Progenitor cell of endocrine pancreas (in vitro differentiated cells): ENCODE measurements at regions not wholly inside any gene's neighbourhood (a gene's known extent, or its start where the extent isn't known, plus 50 kb on each side); places are given as distances from the start of the nearest gene placed in this dataset.

ENCODE experiments used
- DNase-seq: peaks from one replicate; pipeline ENCODE4 v3.0.0; 2021; ENCODE audit warnings: low spot score; ENCODE audit not compliant: unreplicated experiment
- H3K27ac Mint-ChIP-seq: 2 replicates; pipeline ENCODE4 v1.8.0; 2021; ENCODE audit warnings: mild to moderate bottlenecking, moderate library complexity, mixed read lengths
- H3K27me3 Mint-ChIP-seq: 2 replicates; pipeline ENCODE4 v1.8.0; 2021; ENCODE audit warnings: mixed read lengths
- H3K36me3 Mint-ChIP-seq: 2 replicates; pipeline ENCODE4 v1.8.0; 2022; ENCODE audit warnings: mixed read lengths; ENCODE audit not compliant: insufficient read depth
- H3K4me1 Mint-ChIP-seq: 2 replicates; pipeline ENCODE4 v1.8.0; 2021; ENCODE audit warnings: low read depth, mixed read lengths
- H3K4me3 Mint-ChIP-seq: 2 replicates; pipeline ENCODE4 v1.8.0; 2021; ENCODE audit warnings: low read depth, mild to moderate bottlenecking, moderate library complexity, mixed read lengths
- H3K9me3 Mint-ChIP-seq: 2 replicates; pipeline ENCODE4 v1.8.0; 2021; ENCODE audit warnings: low read depth, mixed read lengths
- CTCF ChIP-seq: fragments of 200-600 bp; sonication (generic); IDR thresholded peaks from one replicate; pipeline ENCODE4 v1.5.0; 2021; ENCODE audit warnings: antibody characterized with exemption, mild to moderate bottlenecking; ENCODE audit not compliant: unreplicated experiment

- no peak for DNase-seq
- Mint-ChIP-seq H3K27ac (no peak overlapping the region), H3K4me3 (no peak overlapping the region), H3K36me3 (no peaks in the 10 kb centered on the region), H3K9me3 (no peaks in the 10 kb centered on the region), H3K27me3 (no peaks in the 10 kb centered on the region), H3K4me1 (no peaks in the 10 kb centered on the region)
- TF ChIP-seq CTCF = no peak
Measured at GRCh38 chr6:102717737-102718456, 1324.4 kb downstream of the GRIK2 start.

GRCh38 chr6:102717252-102717651 is 1323.7 kb downstream of the GRIK2 start:
- Mint-ChIP-seq H3K27me3 (no peaks in the 10 kb centered on the region), H3K4me1 (no peaks in the 10 kb centered on the region), H3K36me3 (no peaks in the 10 kb centered on the region), H3K9me3 (no peaks in the 10 kb centered on the region), H3K4me3 (no peak overlapping the region), H3K27ac (no peak overlapping the region)
- DNase-seq = no peak
- TF ChIP-seq CTCF = no peak

- Mint-ChIP-seq H3K36me3 (no peaks in the 10 kb centered on the region), H3K27ac (no peak overlapping the region), H3K9me3 (no peaks in the 10 kb centered on the region), H3K4me1 (no peaks in the 10 kb centered on the region), H3K4me3 (no peak overlapping the region), H3K27me3 (no peaks in the 10 kb centered on the region)
- DNase-seq = no peak
- no peak for TF ChIP-seq CTCF
Measured at GRCh38 chr6:102701019-102701418, 1307.5 kb downstream of the GRIK2 start.

GRCh38 chr6:102686461-102686860 is 1293.0 kb downstream of the GRIK2 start:
- Mint-ChIP-seq H3K4me1 (no peaks in the 10 kb centered on the region), H3K36me3 (no peaks in the 10 kb centered on the region), H3K27me3 (no peaks in the 10 kb centered on the region), H3K9me3 (no peaks in the 10 kb centered on the region), H3K4me3 (no peak overlapping the region), H3K27ac (no peak overlapping the region)
- DNase-seq = no peak
- TF ChIP-seq CTCF = no peak

- no peaks in the 10 kb centered on the region for H3K9me3 Mint-ChIP-seq
- no peaks in the 10 kb centered on the region for H3K27me3 Mint-ChIP-seq
- no peak for TF ChIP-seq CTCF
- H3K4me1 Mint-ChIP-seq = peaks cover 6% of the 10 kb centered on the region
- H3K4me3 Mint-ChIP-seq = no peak overlapping the region
- DNase-seq = no peak
- no peak overlapping the region for H3K27ac Mint-ChIP-seq
- H3K36me3 Mint-ChIP-seq = no peaks in the 10 kb centered on the region
Measured at GRCh38 chr6:102680413-102680812, 1286.9 kb downstream of the GRIK2 start.
